Stimulated activated CD8-positive, alpha-beta memory T cell treated with anti-CD3 and anti-CD28 coated beads, Interleukin-7, amount 100 ng/mL, for 24 hours (primary cell): ENCODE measurements at regions not wholly inside any gene's neighbourhood (a gene's known extent, or its start where the extent isn't known, plus 50 kb on each side); places are given as distances from the start of the nearest gene placed in this dataset.
"Not testable (repeated sequence)": the region's sequence is repeated elsewhere in the genome, so short reads cannot be mapped to it uniquely, and the experiment has no call there.

ENCODE experiments used
- DNase-seq: peaks from one replicate; pipeline ENCODE4 v3.0.0-alpha.2; 2020; ENCODE audit warnings: low read depth

DNA sequence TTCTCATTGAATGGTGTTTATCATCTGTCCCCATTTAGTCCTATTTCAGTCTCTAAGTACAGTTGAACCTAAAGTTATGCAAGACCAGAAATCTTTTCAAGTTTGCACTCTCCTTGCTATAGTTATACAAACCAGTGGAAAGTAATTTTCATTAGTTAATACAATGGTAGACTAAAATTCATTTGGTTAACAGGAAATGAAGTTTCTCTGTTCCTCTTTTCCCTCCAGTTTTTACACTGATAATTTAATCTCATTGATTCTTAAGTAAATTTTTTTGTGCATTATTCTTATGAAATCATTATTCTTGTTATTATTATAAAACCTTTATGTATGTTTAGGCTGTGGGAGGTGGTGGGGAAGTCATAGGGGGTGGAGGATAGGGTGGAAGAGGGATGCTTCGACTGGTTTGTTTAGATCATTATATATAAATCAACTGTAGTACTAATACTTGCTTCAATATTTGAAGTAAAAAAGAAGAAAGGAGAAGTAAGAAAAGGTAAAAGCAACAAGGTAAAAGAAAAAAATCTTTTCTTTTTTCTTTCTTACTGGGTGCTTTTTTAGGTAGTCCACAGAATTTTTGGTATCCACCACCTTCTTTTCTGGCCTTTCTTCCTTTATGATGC lies 104.1 kb downstream of the GPR85 start:
- no peak for DNase-seq

DNA sequence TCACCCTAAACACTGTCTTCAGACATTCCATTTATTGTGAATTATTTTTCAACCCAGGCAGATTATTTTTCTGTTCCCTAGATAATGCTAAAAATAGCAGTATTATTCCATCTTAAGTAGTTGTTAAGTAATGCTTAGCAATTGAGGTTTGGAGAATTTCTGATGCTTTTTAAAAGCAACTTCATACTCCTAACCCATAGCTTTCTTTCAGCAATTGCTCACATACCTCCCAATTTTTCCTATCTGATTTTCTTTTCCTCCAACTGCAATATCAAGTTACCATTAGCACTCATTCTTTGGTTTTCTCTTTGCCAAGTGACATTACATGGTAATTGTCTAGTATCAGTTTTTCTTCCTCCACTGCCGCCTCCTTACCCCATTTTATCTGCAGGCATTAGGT lies 104.7 kb downstream of the GPR85 start:
- DNase-seq: no peak

- DNase-seq: not testable (repeated sequence)
Measured at GRCh38 chr7:112979055-112979454, 107.6 kb downstream of the GPR85 start.

GRCh38 chr7:112977244-112977955 lies 109.2 kb downstream of the GPR85 start:
- not testable (repeated sequence) for DNase-seq

DNA sequence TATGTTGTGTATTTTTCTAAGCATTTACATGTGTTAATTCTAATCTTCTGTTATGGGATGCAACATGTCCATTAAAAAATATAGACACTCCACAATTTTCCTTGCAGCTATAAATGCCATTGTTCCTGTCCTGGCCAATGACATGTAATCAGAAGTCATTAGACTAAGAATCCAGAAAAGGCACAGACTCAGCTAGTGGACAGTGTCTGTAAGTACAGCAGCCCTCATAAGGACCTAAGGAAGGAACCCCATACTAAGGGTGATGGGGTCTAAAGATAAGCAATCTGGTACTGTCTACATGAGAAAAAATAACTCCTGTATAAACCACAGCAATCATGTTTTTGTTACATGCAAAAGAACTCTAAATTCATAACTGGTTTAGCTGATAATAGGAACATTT lies 115.9 kb downstream of the GPR85 start:
- DNase-seq: no peak

DNA sequence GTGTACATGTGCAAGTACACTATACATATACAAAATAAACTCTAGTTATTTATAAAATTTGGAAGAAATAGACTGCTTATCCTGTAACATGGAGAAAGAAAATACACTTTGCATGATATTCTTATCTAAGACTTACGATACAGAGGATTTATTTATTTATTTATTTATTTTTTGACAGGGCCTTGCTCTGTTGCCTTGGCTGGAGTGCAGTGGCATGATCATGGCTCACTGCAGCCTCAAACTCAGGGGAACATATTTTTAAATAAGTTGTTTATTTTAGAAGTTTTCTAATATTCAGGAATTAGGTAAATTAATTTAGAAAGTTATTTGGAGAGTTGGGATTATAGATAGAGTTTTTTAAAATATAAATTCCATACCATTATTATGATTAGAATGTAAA lies 116.7 kb downstream of the GPR85 start:
- DNase-seq: no peak

DNA sequence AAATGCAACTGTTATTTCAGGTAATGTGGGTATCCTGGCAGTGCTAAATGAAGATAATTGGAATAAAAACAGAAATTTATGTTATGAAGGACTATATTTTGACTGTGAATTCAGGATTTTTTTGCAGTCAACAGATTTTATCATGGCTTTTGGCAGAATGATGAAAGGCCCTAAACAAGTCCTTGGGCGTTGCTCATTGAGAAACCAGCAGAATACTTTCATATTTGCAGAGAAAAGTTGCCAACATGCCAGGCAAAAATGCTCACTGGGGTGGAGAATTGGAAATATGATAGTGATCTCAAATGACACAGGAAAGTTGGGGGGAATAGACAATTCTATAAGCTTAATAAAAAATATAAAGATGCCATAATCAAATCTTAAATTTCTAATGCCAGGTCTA lies 121.1 kb downstream of the GPR85 start:
- no peak for DNase-seq

DNA sequence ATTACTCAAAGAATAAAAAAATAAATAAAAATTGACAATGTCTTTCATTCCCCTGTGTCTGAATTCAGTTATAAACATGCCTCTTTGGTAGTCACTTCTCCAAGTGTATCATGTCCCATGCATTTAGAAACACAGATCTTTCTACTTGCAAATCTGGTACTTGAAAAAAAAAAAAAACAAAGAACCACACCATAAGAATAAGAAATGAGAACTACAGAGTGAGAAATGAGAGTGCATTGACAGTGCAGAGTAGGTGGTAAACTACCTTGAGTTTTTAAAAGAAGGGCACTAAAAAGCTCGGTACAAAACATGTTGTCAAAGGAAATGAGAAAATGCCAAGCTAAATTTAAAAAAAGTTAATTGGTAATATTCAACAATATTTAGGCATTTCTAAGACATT lies 123.0 kb downstream of the GPR85 start:
- DNase-seq: no peak

DNA sequence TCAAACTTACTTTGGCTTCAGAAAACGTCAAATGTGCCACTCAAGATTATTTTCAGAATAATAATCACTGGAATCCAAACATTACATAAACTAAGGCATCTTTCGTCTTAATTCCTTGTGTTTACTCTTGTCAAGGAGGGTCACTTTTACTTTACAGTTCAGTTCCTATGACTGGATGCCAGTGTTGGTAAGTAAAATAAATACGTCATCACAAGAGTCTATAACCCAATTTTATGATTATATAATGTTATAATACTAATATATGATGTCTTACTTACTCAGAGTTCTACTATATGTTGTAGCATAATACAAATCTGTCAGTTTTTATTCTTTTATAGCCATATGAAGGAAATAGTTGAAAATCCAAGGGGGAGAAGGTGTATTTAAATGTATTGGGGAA lies 123.8 kb downstream of the GPR85 start:
- no peak for DNase-seq

DNA sequence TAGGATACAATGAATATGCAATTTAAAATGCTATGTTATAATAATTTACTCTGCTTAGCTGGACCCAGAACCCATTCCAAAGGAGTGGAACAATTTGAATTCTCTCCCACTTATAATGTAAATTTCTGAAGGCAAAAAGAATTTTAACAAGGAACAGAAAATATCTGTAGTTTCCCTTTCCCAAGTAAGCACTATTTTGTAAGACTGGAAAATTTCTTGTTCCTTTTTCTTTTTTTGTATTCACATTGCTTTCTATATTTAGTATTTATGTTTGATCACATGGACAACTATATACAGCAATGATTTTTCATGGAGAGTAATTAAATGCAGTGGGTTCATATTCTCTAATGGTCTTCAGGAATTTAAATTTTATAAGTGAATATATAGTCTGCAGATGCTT lies 127.4 kb downstream of the GPR85 start:
- no peak for DNase-seq

GRCh38 chr7:112958775-112959174 lies 127.9 kb downstream of the GPR85 start:
- DNase-seq: no peak

DNA sequence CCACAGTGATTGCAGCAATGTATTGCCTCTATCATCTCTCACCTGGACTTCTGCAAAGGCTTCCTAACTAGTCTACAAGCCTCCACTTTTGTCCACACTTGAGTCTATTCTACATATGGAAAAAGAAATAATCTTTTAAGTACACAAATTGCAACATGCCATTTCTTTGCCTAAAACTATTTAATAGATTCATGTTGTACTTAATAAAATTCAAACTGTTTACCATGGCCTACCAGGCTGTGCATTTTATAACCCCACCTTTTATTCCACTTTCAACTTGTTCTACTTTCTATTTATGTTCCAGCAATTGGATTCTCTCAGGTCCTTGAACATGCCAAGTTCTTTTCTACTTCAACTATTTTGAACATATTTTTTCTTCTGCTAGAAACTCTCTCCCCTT lies 128.7 kb downstream of the GPR85 start:
- no peak for DNase-seq

DNA sequence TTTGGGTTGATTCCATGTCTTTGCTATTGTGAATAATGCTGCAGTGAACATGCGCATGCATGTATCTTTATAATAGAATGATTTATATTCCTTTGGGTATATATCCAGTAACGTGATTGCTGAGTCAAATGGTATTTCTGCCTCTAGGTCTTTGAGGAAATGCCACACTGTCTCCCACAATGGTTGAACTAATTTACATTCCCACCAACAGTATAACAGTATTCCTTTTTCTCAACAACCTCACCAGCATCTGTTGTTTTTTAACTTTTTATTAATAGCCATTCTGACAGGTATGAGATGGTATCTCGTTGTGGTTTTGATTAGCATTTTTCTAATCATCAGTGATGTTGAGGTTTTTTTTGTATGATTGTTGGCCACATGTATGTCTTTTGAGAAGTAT lies 133.6 kb downstream of the GPR85 start:
- DNase-seq: not testable (repeated sequence)

- DNase-seq: no peak
Measured at GRCh38 chr7:112951070-112951469, 135.6 kb downstream of the GPR85 start.

GRCh38 chr7:112949682-112950081 lies 136.9 kb downstream of the GPR85 start:
- DNase-seq: not testable (repeated sequence)

DNA sequence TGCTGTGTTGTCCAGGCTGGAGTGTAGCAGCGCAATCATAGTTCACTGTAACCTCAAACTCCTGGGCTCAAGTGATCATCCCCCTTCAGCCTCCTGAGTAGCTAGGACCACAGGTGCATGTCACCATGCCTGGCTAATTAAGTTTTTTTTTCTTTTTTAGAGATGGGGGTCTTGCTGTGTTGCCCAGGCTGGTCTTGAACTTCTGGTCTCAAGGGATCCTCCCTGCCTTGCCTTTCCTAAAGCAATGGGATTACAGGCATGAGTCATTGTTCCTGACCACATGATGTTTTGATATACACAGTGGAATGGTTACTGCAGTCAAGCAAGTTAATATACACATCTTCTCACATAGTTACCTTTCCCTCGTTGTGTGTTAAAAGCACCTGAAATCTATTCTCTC lies 140.3 kb downstream of the GPR85 start:
- DNase-seq: no peak

DNA sequence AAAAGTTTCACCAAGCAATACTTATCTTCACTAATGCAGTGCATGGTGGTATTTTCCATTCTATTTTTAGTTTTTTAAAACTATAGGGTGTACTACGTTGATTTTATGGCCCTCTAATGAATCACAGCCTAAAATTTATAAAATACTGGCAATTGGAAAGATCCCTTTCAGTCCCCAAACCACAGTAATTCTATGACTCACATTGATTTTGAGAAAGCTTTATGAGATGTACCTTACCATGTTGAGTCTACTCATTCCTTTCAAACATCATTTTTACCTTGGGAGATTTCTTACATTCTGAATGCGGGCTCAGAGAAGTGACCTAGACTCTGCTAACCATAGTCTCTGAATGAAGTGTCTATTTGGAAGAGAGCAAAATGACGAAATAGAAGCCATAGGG lies 141.6 kb downstream of the GPR85 start:
- no peak for DNase-seq

GRCh38 chr7:112942981-112943380 lies 143.6 kb downstream of the GPR85 start:
- no peak for DNase-seq

GRCh38 chr7:112942125-112942524 lies 144.5 kb downstream of the GPR85 start:
- not testable (repeated sequence) for DNase-seq

DNA sequence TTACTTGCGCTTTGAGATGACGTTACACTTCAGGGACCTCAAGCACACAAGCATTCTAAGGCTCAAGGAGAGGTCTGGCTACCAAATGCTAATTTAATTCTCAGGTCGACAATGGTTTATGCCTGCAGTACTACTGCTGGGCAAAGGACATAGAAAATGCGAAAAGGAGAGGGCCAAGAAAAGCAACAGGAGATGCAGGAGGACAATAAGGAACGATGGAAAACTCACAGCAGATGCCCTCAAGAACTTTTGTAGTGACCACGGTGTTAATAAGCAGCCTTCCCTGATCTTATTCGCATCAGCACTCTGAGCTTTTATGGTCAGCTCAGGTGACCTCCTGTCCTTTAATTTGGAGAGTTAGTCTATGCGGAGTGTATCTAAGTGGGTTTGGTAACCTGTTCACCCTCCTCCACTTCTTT lies 146.3 kb downstream of the GPR85 start:
- no peak for DNase-seq

DNA sequence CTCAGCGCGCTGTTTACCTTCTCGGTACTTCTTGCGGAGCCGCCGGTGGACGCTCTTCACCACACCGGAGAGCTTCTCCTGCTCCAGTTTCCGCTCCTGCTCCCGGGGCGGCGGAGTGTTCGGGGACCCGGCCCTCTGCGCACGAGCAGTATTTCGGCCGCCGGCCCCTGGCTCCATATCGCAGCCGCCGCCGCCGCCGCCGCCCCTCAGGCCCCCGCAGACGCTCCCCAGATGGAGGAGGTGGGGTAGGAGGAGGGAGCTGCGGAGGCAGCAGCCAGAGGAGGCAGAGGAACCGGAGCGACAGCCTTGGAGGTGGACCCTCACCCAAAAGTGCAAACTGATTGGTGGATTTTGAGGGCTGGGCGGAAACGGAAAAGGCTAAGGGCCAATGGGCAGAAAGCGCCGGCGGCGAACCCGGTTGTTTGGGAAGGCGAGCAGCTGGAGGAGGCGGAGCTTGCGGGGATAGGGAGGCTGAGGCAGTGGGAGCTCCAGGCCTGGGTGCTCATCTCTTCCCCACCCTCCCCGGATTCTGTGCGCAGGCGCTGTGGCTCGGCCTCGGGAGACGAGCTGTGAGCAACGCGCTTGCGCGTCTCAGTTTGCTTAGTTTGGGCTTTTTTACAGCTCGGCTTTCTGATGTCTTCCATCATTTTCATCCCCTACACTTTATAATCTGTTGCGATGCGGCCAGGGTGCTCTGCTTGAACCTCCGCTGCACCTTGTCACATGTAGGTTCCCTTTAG lies 146.9 kb downstream of the GPR85 start:
- DNase-seq: peak; percentile 98

DNA sequence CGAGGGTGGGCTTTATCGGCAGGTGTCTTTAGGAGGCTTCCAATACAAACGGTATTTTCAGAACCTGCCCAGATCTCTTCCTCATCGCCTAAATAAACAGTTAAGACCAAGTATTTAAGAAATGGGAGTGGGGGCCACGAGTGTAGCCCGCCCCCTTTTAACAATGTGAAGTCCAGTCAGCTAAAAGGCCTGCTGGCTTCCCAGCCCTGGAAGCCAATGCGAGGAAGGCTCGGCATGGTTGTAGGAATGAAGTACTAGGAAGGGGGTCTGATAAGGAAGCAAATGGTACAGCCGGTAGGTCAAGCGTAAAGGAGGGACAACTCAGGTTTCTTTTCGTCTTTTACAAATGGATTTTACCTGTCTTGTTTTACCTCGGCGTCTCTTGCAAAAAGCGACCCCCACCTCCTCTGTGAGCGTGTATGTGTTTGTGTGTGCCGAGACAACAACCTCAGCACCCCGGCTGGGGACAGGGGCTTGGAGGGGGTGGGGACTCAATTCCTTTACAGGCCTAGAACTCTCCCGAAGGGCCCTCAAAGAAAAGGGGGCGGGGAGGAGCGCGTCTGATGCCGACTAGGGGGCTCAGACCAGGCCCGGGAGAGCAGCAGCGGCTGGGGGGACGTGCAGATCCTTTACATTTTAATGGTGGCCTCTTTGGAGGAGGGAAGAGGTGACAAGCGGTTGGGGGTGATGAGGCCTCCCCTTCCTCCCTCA lies 147.6 kb downstream of the GPR85 start:
- DNase-seq: peak; percentile 10
